Stomach (tissue), 8 donors: ENCODE measurements at regions not wholly inside any gene's neighbourhood (a gene's known extent, or its start where the extent isn't known, plus 50 kb on each side); places are given as distances from the start of the nearest gene placed in this dataset.

ENCODE experiments used
- DNase-seq, 2 donors: peaks; one replicate each; pipeline versions ENCODE4 v3.0.0 to v3.0.0-alpha.2; 2013 to 2019
- H3K27ac ChIP-seq, 5 donors: fragments of 200-600 bp in 4 of 5; sonication (generic) in 4 of 5; one replicate each; pipeline ENCODE4 v1.5.1; 2013 to 2019; ENCODE audit warnings: mild to moderate bottlenecking in 1 of 5, moderate library complexity in 1 of 5
- H3K27me3 ChIP-seq, 3 donors: fragments of 200-600 bp; sonication (generic); one replicate each; pipeline ENCODE4 v1.5.1; 2017 to 2019; ENCODE audit warnings: mixed run types in 1 of 3
- H3K36me3 ChIP-seq, 4 donors: fragments of 200-600 bp; sonication (generic); 1 replicate in 3 of 4; 2 replicates in 1 of 4; pipeline ENCODE4 v1.5.1; 2016 to 2019
- H3K4me1 ChIP-seq, 4 donors: fragments of 200-600 bp; sonication (generic); one replicate each; pipeline ENCODE4 v1.5.1; 2016 to 2019
- H3K4me3 ChIP-seq, 4 donors: fragments of 200-600 bp; sonication (generic) in 3 of 4; one replicate each; pipeline ENCODE4 v1.5.1; 2016 to 2019; ENCODE audit warnings: mild to moderate bottlenecking in 1 of 4
- H3K9me3 ChIP-seq, 4 donors: fragments of 200-600 bp; sonication (generic); one replicate each; pipeline ENCODE4 v1.5.1; 2016 to 2019
- CTCF ChIP-seq, 7 experiments: fragments of 450-650 bp in 4 of 7; fragments of 200-600 bp in 3 of 7; sonication (generic) in 3 of 7; IDR thresholded peaks; one replicate each; pipeline ENCODE4 v1.5.1; 2016 to 2019; ENCODE audit warnings: antibody characterized with exemption in 7 of 7, control low read depth in 2 of 7, mild to moderate bottlenecking in 1 of 7
- EP300 ChIP-seq: sonication (generic); formaldehyde crosslinking; IDR thresholded peaks from one replicate; pipeline ENCODE4 v1.6.1; 2017; ENCODE audit warnings: antibody characterized with exemption
- POLR2A ChIP-seq, 4 donors: fragments of 450-650 bp; IDR thresholded peaks; one replicate each; pipeline ENCODE4 v1.6.1; 2016; ENCODE audit warnings: antibody characterized with exemption in 4 of 4, control low read depth in 2 of 4, mild to moderate bottlenecking in 1 of 4, moderate library complexity in 1 of 4
- POLR2AphosphoS5 ChIP-seq, 3 donors: sonication (generic); formaldehyde crosslinking; IDR thresholded peaks; one replicate each; pipeline ENCODE4 v1.6.1; 2016; ENCODE audit warnings: antibody characterized with exemption in 3 of 3
- WGBS, 5 donors: extraction: QIAGEN DNeasy Blood & Tissue Kit in 3 of 5; methylation state at CpG; one replicate each; pipeline versions ENCODE4 v1.1.5 to v1.1.7; 2013 to 2018; 5-methylcytosine and 5-hydroxymethylcytosine counted together
- intact Hi-C: fragments of 100-400 bp; cut with DNase I; formaldehyde crosslinking; loops from one replicate; pipeline ENCODE4 v1.15.1; 2023; ENCODE audit warnings: low total_unique reads
- donor health status: healthy with polysubstance abuse.
- donor health status: Bipolar disorder and iron deficiency.
- donor health status: healthy.

- 69 to 86% (median 82%) methylated on average over 4 of the region's 4 CpGs for WGBS, 5 donors
- Histone ChIP-seq H3K4me1 (no peaks in the 10 kb centered on the region), H3K27me3 (no peaks in the 10 kb centered on the region), H3K27ac (no peak overlapping the region), H3K36me3 (no peaks in the 10 kb centered on the region), H3K4me3 (no peak overlapping the region), H3K9me3 (no peaks in the 10 kb centered on the region)
- intact Hi-C loops: no loop called here
- TF ChIP-seq CTCF (IDR thresholded peaks at IDR 0.05) (no peak), POLR2A (IDR thresholded peaks at IDR 0.05) (no peak), EP300 (no peak), POLR2AphosphoS5 (IDR thresholded peaks at IDR 0.05) (no peak)
- no peak for DNase-seq
Observed at GRCh38 chrX:138866643-138867042, 155.1 kb upstream of the FGF13 start.

GRCh38 chrX:138865093-138865649 is 153.7 kb upstream of the FGF13 start:
- Histone ChIP-seq H3K9me3 (no peaks in the 10 kb centered on the region), H3K27me3 (no peaks in the 10 kb centered on the region), H3K27ac (no peak overlapping the region), H3K36me3 (no peaks in the 10 kb centered on the region), H3K4me3 (no peak overlapping the region), H3K4me1 (no peaks in the 10 kb centered on the region)
- TF ChIP-seq EP300: no peak
- no peak for TF ChIP-seq POLR2A (IDR thresholded peaks at IDR 0.05)
- no peak for TF ChIP-seq POLR2AphosphoS5 (IDR thresholded peaks at IDR 0.05)
- TF ChIP-seq CTCF (IDR thresholded peaks at IDR 0.05): no peak
- intact Hi-C loops: no loop called here
- WGBS, 5 donors: 76 to 97% (median 88%) methylated on average over 5 to 6 of the region's 6 CpGs
- no peak for DNase-seq

- peak in 1 of 2 donors; percentile 15 for DNase-seq
- 59 to 80% (median 65%) methylated on average over 2 of the region's 2 CpGs for WGBS, 5 donors
Observed at GRCh38 chrX:138859421-138859820, 147.9 kb upstream of the FGF13 start.

GRCh38 chrX:138858951-138859350 is 147.4 kb upstream of the FGF13 start:
- Histone ChIP-seq H3K36me3 (no peaks in the 10 kb centered on the region), H3K4me3 (no peak overlapping the region), H3K9me3 (no peaks in the 10 kb centered on the region), H3K27me3 (no peaks in the 10 kb centered on the region), H3K4me1 (no peaks in the 10 kb centered on the region), H3K27ac (no peak overlapping the region)
- 62 to 80% (median 71%) methylated on average over 4 of the region's 4 CpGs for WGBS, 5 donors
- no peak for DNase-seq
- no peak for TF ChIP-seq EP300
- TF ChIP-seq CTCF (IDR thresholded peaks at IDR 0.05): no peak
- no peak for TF ChIP-seq POLR2AphosphoS5 (IDR thresholded peaks at IDR 0.05)
- no peak for TF ChIP-seq POLR2A (IDR thresholded peaks at IDR 0.05)
- intact Hi-C loops: no loop called here

More at GRCh38 chrX:138859421-138859820, 147.9 kb upstream of the FGF13 start:
- no peaks in the 10 kb centered on the region for H3K27me3 ChIP-seq
- H3K36me3 ChIP-seq: no peaks in the 10 kb centered on the region
- H3K4me3 ChIP-seq: no peak overlapping the region
- H3K9me3 ChIP-seq: no peaks in the 10 kb centered on the region
- H3K27ac ChIP-seq: no peak overlapping the region
- no peaks in the 10 kb centered on the region for H3K4me1 ChIP-seq
- intact Hi-C loops: no loop called here
- TF ChIP-seq EP300 (no peak), POLR2AphosphoS5 (IDR thresholded peaks at IDR 0.05) (no peak)

GRCh38 chrX:138858438-138858837 is 146.9 kb upstream of the FGF13 start:
- 52 to 70% (median 57%) methylated on average over 4 of the region's 4 CpGs for WGBS, 5 donors
- Histone ChIP-seq H3K4me3 (no peak overlapping the region), H3K27ac (no peak overlapping the region), H3K9me3 (no peaks in the 10 kb centered on the region), H3K4me1 (no peaks in the 10 kb centered on the region), H3K36me3 (no peaks in the 10 kb centered on the region), H3K27me3 (no peaks in the 10 kb centered on the region)
- intact Hi-C loops: no loop called here
- DNase-seq: peak in 1 of 2 donors; percentile 24
- TF ChIP-seq POLR2A (IDR thresholded peaks at IDR 0.05) (no peak), EP300 (no peak), POLR2AphosphoS5 (IDR thresholded peaks at IDR 0.05) (no peak), CTCF (IDR thresholded peaks at IDR 0.05) (no peak)
